GM12865 (cell line): ENCODE measurements at regions not wholly inside any gene's neighbourhood (a gene's known extent, or its start where the extent isn't known, plus 50 kb on each side); places are given as distances from the start of the nearest gene placed in this dataset.

ENCODE experiments used
- DNase-seq: peaks from one replicate; pipeline ENCODE4 v3.0.0; 2010; ENCODE audit warnings: low read depth
- H3K4me3 ChIP-seq: 2 replicates; pipeline ENCODE4 v1.5.1; 2011; ENCODE audit warnings: mild to moderate bottlenecking, low read depth, low read length, control low read depth
- CTCF ChIP-seq: IDR thresholded peaks from 2 replicates; pipeline ENCODE4 v1.5.1; 2011; ENCODE audit warnings: low read length, control low read depth, low read depth, inconsistent platforms; ENCODE audit not compliant: insufficient read depth; ENCODE audit errors: missing control alignments

- no peak for DNase-seq
- H3K4me3 ChIP-seq: no peak overlapping the region
- TF ChIP-seq CTCF: no peak
Observed at GRCh38 chr13:107843281-107843680, 372.1 kb downstream of the LIG4 start.

- H3K4me3 ChIP-seq: no peak overlapping the region
- no peak for DNase-seq
- TF ChIP-seq CTCF: no peak
Observed at GRCh38 chr13:107842562-107843180, 372.7 kb downstream of the LIG4 start.

- no peak for TF ChIP-seq CTCF
- H3K4me3 ChIP-seq: no peak overlapping the region
- DNase-seq: no peak
Observed at GRCh38 chr13:107838588-107839161, 376.7 kb downstream of the LIG4 start.

- TF ChIP-seq CTCF: no peak
- no peak for DNase-seq
- H3K4me3 ChIP-seq: no peak overlapping the region
Observed at GRCh38 chr13:107836685-107837084, 378.7 kb downstream of the LIG4 start.

GRCh38 chr13:107835339-107836018, 379.9 kb downstream of the LIG4 start:
- no peak for DNase-seq
- no peak for TF ChIP-seq CTCF
- H3K4me3 ChIP-seq: no peak overlapping the region

- no peak for TF ChIP-seq CTCF
- H3K4me3 ChIP-seq: no peak overlapping the region
- no peak for DNase-seq
Observed at GRCh38 chr13:107834717-107835116, 380.6 kb downstream of the LIG4 start.
